ENCODE measurements at regions not wholly inside any gene's neighbourhood (a gene's known extent, or its start where the extent isn't known, plus 50 kb on each side); places are given as distances from the start of the nearest gene placed in this dataset.
"Not testable (repeated sequence)": the region's sequence is repeated elsewhere in the genome, so short reads cannot be mapped to it uniquely, and the experiment has no call there.

DNA sequence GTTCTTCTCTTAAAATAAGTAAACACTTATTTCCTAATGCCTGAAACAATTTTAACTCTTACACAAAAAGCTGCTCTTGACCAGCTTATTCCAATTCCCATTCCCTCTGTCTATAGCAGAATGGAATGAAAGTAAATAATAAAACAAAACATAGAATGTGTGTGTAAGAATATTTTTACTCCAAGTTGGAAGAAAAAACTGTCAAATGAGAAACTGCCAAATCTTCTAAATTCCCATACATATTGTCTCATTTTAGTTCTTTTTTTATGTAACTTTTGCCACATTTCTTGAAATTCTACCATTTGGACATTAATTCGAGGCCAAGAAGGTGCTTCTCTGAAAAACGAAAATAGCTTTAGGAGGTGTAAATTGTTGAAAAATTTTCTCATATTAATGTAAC, 477.1 kb downstream of the FAT4 start:
- DNase-seq (no peak), ATAC-seq (no peak)
- no peaks in the 10 kb centered on the region for H3K36me3 ChIP-seq
- intact Hi-C loops (cut with DNase I; ENCODE audit: low total_unique reads): no loop called here
- in situ Hi-C loops (cut with MboI; ENCODE audit: low sequenced_read_pairs in 4 of 4): no loop called here
- H3K27ac ChIP-seq: no peak overlapping the region
- H3K4me3 ChIP-seq: no peak overlapping the region
- no peak for TF ChIP-seq POLR2A (IDR thresholded peaks at IDR 0.05)
- TF ChIP-seq, protein P1, sequence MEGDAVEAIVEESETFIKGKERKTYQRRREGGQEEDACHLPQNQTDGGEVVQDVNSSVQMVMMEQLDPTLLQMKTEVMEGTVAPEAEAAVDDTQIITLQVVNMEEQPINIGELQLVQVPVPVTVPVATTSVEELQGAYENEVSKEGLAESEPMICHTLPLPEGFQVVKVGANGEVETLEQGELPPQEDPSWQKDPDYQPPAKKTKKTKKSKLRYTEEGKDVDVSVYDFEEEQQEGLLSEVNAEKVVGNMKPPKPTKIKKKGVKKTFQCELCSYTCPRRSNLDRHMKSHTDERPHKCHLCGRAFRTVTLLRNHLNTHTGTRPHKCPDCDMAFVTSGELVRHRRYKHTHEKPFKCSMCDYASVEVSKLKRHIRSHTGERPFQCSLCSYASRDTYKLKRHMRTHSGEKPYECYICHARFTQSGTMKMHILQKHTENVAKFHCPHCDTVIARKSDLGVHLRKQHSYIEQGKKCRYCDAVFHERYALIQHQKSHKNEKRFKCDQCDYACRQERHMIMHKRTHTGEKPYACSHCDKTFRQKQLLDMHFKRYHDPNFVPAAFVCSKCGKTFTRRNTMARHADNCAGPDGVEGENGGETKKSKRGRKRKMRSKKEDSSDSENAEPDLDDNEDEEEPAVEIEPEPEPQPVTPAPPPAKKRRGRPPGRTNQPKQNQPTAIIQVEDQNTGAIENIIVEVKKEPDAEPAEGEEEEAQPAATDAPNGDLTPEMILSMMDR (IDR thresholded peaks at IDR 0.05 in 4 of 5, conservative IDR thresholded peaks at IDR 0.05 in 1 of 5): no peak
- no peaks in the 10 kb centered on the region for H3K27me3 ChIP-seq
- H3K4me1 ChIP-seq: no peaks in the 10 kb centered on the region
- H3K9me3 ChIP-seq: no peaks in the 10 kb centered on the region

DNA sequence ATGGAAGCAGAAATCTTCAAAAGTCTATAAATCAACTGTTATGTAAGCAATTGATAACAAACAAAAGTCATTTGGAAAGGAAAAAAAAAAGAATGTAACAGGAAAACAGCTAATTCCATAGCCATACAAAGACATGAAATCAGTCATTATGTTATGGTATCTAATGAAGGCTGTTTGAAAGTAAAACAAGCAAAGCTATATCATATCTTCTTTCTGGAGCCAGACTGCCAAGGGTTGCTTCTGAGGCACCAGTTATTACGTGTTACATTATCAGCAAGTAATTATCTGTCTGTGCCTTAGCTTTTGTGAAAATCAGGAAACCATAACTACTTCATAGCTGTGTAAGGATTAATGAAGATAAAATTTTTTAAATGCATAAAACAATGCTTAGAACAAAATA, 480.2 kb downstream of the FAT4 start:
- Histone ChIP-seq H3K4me3 (no peak overlapping the region), H3K9me3 (no peaks in the 10 kb centered on the region), H3K27ac (no peak overlapping the region), H3K4me1 (no peaks in the 10 kb centered on the region), H3K27me3 (no peaks in the 10 kb centered on the region), H3K36me3 (no peaks in the 10 kb centered on the region)
- ATAC-seq (no peak), DNase-seq (no peak)
- intact Hi-C loops (cut with DNase I; ENCODE audit: low total_unique reads) (no loop called here), in situ Hi-C loops (cut with MboI; ENCODE audit: low sequenced_read_pairs in 4 of 4) (no loop called here)
- TF ChIP-seq POLR2A (IDR thresholded peaks at IDR 0.05): no peak
- TF ChIP-seq, protein P1 (IDR thresholded peaks at IDR 0.05 in 4 of 5, conservative IDR thresholded peaks at IDR 0.05 in 1 of 5): no peak

DNA sequence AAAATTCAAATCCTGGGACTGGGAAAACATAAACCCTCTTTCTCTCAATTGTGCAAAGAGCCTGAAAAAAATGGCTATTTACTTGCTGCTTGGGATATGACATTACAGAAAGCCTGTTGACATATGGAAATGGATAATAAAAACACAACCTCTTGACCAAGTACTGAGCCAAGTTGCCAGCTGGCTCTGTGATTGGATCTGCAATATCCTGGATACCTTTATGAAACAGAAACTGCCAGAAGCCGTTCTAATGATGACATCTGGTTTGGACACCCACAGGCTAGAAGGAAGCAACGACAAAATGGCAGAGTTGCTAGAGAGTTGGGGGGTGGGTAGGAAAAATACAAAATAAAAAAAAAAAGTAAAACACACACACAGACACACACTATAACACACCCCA, 481.4 kb downstream of the FAT4 start:
- TF ChIP-seq, protein P1 (IDR thresholded peaks at IDR 0.05 in 4 of 5, conservative IDR thresholded peaks at IDR 0.05 in 1 of 5): no peak
- no peak for TF ChIP-seq POLR2A (IDR thresholded peaks at IDR 0.05)
- no peaks in the 10 kb centered on the region for H3K9me3 ChIP-seq
- no peak overlapping the region for H3K4me3 ChIP-seq
- no peaks in the 10 kb centered on the region for H3K36me3 ChIP-seq
- H3K27me3 ChIP-seq: no peaks in the 10 kb centered on the region
- no peak overlapping the region for H3K27ac ChIP-seq
- ATAC-seq: no peak
- no peak for DNase-seq
- intact Hi-C loops (cut with DNase I; ENCODE audit: low total_unique reads): no loop called here
- in situ Hi-C loops (cut with MboI; ENCODE audit: low sequenced_read_pairs in 4 of 4): no loop called here
- no peaks in the 10 kb centered on the region for H3K4me1 ChIP-seq

DNA sequence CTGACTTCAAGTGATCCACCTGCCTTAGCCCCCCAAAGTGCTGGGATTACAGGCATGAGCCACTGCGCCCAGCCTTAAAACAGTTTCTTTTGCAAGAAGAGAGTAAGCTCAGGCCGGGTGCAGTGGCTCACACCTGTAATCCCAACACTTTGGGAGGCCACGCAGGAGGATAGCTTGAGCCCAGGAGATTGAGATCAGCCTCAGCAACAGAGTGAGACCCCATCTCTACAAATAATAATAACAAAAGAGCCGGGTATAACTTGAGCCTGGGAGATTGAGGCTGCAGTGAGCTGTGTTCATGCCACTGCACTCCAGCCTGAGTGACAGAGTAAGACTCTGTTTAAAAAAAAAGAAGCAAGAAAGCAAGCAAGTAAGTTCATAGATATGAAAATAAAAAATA, 482.9 kb downstream of the FAT4 start:
- H3K4me3 ChIP-seq; H3K27me3 ChIP-seq; DNase-seq; H3K4me1 ChIP-seq; ATAC-seq; in situ Hi-C loops (cut with MboI; ENCODE audit: low sequenced_read_pairs in 4 of 4); H3K9me3 ChIP-seq; H3K36me3 ChIP-seq; H3K27ac ChIP-seq; intact Hi-C loops (cut with DNase I; ENCODE audit: low total_unique reads): not testable (repeated sequence)

DNA sequence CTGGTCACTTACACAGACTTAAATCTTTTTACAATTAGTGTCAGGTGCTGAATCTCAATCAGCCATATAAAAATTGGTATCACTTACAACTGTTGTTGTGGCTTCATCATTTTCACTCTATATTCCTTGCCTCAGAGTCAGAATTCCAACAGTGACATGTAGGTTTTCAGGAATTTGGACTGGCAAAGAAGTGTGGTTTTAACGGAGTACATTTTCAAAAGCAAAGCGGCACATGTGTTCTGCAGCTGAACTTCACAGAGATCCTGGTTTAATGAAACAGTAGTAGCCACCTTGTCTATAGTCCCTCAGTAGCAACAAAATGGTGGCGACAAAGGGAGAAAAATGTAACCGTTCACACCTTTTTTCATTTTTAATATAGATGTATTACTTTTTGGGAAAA, 486.6 kb downstream of the FAT4 start:
- in situ Hi-C loops (cut with MboI; ENCODE audit: low sequenced_read_pairs in 4 of 4) (no loop called here), intact Hi-C loops (cut with DNase I; ENCODE audit: low total_unique reads) (no loop called here)
- no peak overlapping the region for H3K27ac ChIP-seq
- no peaks in the 10 kb centered on the region for H3K9me3 ChIP-seq
- H3K36me3 ChIP-seq: no peaks in the 10 kb centered on the region
- no peaks in the 10 kb centered on the region for H3K4me1 ChIP-seq
- ATAC-seq (no peak), DNase-seq (no peak)
- TF ChIP-seq, protein P1 (IDR thresholded peaks at IDR 0.05 in 4 of 5, conservative IDR thresholded peaks at IDR 0.05 in 1 of 5): no peak
- no peak for TF ChIP-seq POLR2A (IDR thresholded peaks at IDR 0.05)
- H3K4me3 ChIP-seq: no peak overlapping the region
- H3K27me3 ChIP-seq: no peaks in the 10 kb centered on the region
